Heart right ventricle (tissue), 16 donors: ENCODE measurements at regions not wholly inside any gene's neighbourhood (a gene's known extent, or its start where the extent isn't known, plus 50 kb on each side); places are given as distances from the start of the nearest gene placed in this dataset.

ENCODE experiments used
- ATAC-seq, 8 donors: fragments of 200-7000 bp; cut with Tn5 transposase; one replicate each; pipeline ENCODE4 v1.9.1; 2020; ENCODE audit warnings: mild to moderate bottlenecking in 8 of 8, moderate library complexity in 8 of 8, moderate number of reproducible peaks in 1 of 8
- DNase-seq, 2 donors: peaks; one replicate each; pipeline ENCODE4 v3.0.0-alpha.2; 2020
- H3K27ac ChIP-seq, 10 donors: fragments of 200-600 bp; sonication (generic) in 2 of 10; one replicate each; pipeline versions ENCODE4 v1.5.0 to v1.8.0; 2020 to 2022; ENCODE audit warnings: mild to moderate bottlenecking in 3 of 10
- H3K27me3 ChIP-seq, 7 donors: fragments of 200-600 bp; one replicate each; pipeline ENCODE4 v1.8.0; 2021 to 2022; ENCODE audit warnings: mild to moderate bottlenecking in 2 of 7
- H3K36me3 ChIP-seq, 9 donors: fragments of 200-600 bp; sonication (generic) in 1 of 9; one replicate each; pipeline versions ENCODE4 v1.5.0 to v1.8.0; 2020 to 2022; ENCODE audit warnings: mild to moderate bottlenecking in 2 of 9
- H3K4me1 ChIP-seq, 9 donors: fragments of 200-600 bp; sonication (generic) in 1 of 9; one replicate each; pipeline versions ENCODE4 v1.5.0 to v1.8.0; 2020 to 2022; ENCODE audit warnings: mild to moderate bottlenecking in 4 of 9
- H3K4me3 ChIP-seq, 10 donors: fragments of 200-600 bp; sonication (generic) in 2 of 10; one replicate each; pipeline versions ENCODE4 v1.5.0 to v1.8.0; 2020 to 2022; ENCODE audit warnings: mild to moderate bottlenecking in 7 of 10, moderate library complexity in 2 of 10
- H3K9me3 ChIP-seq, 11 donors: fragments of 200-600 bp in 10 of 11; sonication (generic) in 2 of 11; one replicate each; pipeline versions ENCODE4 v1.5.0 to v1.8.0; 2013 to 2022; ENCODE audit warnings: mild to moderate bottlenecking in 2 of 11, control low read depth in 1 of 11, moderate library complexity in 1 of 11
- CTCF ChIP-seq, 9 donors: fragments of 200-600 bp; sonication (generic) in 2 of 9; IDR thresholded peaks; one replicate each; pipeline versions ENCODE4 v1.5.0 to v1.8.0; 2021 to 2022; ENCODE audit warnings: antibody characterized with exemption in 9 of 9, mild to moderate bottlenecking in 5 of 9, moderate library complexity in 1 of 9
- WGBS, 2 donors: extraction: QIAGEN DNeasy Blood & Tissue Kit; methylation state at CpG; one replicate each; pipeline ENCODE4 v1.1.7; 2013; ENCODE audit warnings: inconsistent platforms in 1 of 2; 5-methylcytosine and 5-hydroxymethylcytosine counted together
- intact Hi-C, 10 donors: fragments of 100-400 bp; cut with DNase I; formaldehyde crosslinking; loops; one replicate each; pipeline versions ENCODE4 v1.11.1 to v1.14.2; 2022
- donor health status: Arrhythmogenic right ventricular cardiomyopathy.
- donor health status: ischemic (EF 13 %, LVEDD 7.1; RV severe dilation, severe dysfunction).
- donor health status: healthy with polysubstance abuse.
- donor health status: DM: no; HTN: yes; CAD: no.
- donor health status: DM: no; HTN: no; CAD: no.
- donor health status: ischemic (EF 25% LVEDD 6.9; RV normal size, moderate dysfunction).
- donor health status: ischemic (EF 25% LVEDD 5.7; RV mildly dilated, moderate dysfunction).
- donor health status: healthy.
- donor health status: DM: yes; HTN: yes; CAD: no.
- donor health status: Ischemic cardiomyopathy.
- donor health status: ischemic (EF 35%, LVEDD 5.7; RV mildly dilated, moderate dysfunction).
- donor health status: nonischemic (EF 11% LVEDD 7.7; RV severe dilation, severe dysfunction).
- donor health status: DM: yes; HTN: yes; CAD: no.
- donor health status: PGD.
- donor health status: ischemic (EF 29% LVEDD 5.4; RV normal size, mild dysfunction).
- donor health status: nonischemic (EF 23%, LVEDD 6.1; RV moderate dilation, normal function).

DNA sequence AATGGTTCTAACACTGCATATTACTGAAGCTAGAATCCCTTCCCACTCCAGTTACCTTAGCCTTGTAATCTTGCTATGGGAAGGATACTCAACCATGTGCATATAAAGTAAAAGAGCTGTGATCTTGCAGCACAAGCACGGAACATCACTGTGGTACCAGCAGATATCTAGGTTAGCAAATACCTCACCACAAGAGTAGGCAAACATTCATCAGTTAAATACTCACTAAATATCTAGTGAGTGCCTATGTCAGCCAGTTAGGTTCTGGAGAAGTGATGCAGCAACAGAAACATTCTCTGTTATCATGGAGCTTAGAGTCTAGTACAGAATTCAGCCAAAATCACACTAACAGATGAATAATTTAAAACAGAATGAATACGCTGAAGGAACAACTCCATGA lies 349.6 kb upstream of the UBE2E3 start:
- Histone ChIP-seq H3K27ac (no peak overlapping the region), H3K4me1 (no peaks in the 10 kb centered on the region), H3K36me3 (no peaks in the 10 kb centered on the region), H3K9me3 (no peaks in the 10 kb centered on the region), H3K4me3 (no peak overlapping the region), H3K27me3 (no peaks in the 10 kb centered on the region)
- intact Hi-C loops: no loop called here
- 91% methylated on average over 2 of the region's 2 CpGs for WGBS, 2 donors
- DNase-seq (no peak), ATAC-seq (no peak)
- TF ChIP-seq CTCF (IDR thresholded peaks at IDR 0.05): no peak

DNA sequence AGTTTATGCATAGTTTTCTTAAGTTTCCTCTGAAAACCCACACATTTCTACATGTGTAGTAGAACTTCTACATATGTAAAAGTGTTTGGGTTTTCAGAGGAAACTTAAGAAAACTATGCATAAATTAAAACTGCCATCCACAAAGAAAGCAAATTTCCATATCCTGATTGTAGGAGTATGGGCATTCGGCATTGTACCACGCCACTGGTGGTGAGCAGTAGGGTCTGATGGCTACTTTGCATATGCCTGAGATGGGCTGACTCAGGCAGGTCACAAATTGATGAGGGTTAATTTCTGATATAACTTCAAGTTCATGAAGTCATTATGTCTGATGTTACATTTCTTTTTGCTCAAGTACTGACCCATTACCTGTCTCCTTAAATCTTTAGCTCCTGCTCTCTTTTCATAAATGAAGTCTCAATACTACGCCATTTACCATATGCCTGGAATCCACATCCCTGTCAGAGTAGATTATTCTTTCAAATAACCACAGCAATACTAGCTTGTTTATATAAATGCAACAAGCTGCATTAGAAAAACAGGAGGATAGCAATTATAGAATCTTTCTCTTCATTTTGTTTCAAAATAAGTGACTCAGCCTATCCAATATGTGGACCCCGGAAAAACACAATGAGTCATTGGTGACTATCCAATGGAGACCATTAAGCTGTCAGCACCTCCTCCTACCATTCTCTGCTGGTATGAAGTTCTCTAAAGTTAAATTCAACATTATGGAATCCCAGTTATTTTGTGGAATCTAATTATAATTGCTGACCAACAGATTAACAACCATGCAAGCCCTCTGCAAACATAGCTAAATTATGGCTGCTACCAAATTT lies 355.2 kb upstream of the UBE2E3 start:
- TF ChIP-seq CTCF (IDR thresholded peaks at IDR 0.05): no peak
- no peak overlapping the region for H3K27ac ChIP-seq
- intact Hi-C loops: no loop called here
- ATAC-seq (no peak), DNase-seq (no peak)
- H3K4me1 ChIP-seq: no peaks in the 10 kb centered on the region
- no peaks in the 10 kb centered on the region for H3K9me3 ChIP-seq
- 82 to 83% methylated on average over 4 of the region's 4 CpGs for WGBS, 2 donors
- no peaks in the 10 kb centered on the region for H3K36me3 ChIP-seq
- no peak overlapping the region for H3K4me3 ChIP-seq
- no peaks in the 10 kb centered on the region for H3K27me3 ChIP-seq

DNA sequence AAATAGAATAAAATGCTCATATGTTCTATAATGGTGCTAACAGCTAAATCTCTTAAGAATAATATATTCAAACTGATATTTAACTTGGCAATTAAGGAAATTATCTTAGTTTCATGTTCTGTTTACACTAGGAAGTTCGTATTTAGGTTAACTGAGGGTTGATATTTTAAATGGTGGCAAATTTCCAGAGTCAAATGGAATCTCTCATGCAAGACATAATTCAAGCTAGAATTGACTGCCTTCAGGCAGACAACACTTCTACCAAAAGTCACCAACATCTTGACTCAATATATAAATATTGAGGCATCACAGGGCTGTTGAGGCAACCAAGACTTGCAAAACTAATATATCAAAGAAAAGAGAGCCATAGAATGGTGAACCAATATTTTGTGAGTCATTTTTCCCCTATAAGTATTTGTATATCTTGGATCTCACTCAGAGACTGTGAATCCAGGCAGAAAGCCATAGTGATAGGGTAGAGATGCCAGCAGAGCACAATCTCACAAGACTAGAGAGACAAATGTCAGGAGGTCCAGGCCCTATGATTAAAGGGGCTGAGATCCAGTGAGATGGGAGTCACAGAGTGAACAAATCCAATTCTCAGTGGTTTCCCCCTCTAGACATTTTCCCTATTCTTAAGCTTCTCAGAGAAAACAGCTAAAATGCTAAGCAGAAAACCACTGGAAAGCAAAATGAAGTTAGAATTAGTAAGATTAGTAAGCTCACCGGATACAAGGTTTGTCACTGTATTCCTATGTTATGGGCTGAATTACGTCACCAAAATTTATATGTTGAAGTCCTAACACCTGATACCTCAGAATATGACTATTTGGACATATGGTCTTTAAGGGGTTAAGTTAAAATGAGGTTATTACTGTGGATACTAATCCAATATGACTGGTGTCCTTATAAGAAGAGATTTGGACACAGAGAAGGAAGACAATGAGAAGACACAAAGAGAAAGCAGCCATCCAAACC lies 358.2 kb upstream of the UBE2E3 start:
- WGBS, 2 donors: 72 to 77% methylated on average over 3 of the region's 3 CpGs
- intact Hi-C loops: no loop called here

More for the DNA sequence above, 358.2 kb upstream of the UBE2E3 start:
- Histone ChIP-seq H3K27me3 (no peaks in the 10 kb centered on the region), H3K36me3 (no peaks in the 10 kb centered on the region), H3K27ac (no peak overlapping the region), H3K4me3 (no peak overlapping the region), H3K4me1 (no peaks in the 10 kb centered on the region), H3K9me3 (no peaks in the 10 kb centered on the region)
- ATAC-seq (no peak), DNase-seq (no peak)
- TF ChIP-seq CTCF (IDR thresholded peaks at IDR 0.05): no peak
